CD4-positive, alpha-beta T cell treated with Interferon gamma for 1 hour (primary cell): ENCODE measurements at regions not wholly inside any gene's neighbourhood (a gene's known extent, or its start where the extent isn't known, plus 50 kb on each side); places are given as distances from the start of the nearest gene placed in this dataset.

ENCODE experiments used
- DNase-seq: peaks from one replicate; pipeline ENCODE4 v3.0.0-alpha.2; 2020

DNA sequence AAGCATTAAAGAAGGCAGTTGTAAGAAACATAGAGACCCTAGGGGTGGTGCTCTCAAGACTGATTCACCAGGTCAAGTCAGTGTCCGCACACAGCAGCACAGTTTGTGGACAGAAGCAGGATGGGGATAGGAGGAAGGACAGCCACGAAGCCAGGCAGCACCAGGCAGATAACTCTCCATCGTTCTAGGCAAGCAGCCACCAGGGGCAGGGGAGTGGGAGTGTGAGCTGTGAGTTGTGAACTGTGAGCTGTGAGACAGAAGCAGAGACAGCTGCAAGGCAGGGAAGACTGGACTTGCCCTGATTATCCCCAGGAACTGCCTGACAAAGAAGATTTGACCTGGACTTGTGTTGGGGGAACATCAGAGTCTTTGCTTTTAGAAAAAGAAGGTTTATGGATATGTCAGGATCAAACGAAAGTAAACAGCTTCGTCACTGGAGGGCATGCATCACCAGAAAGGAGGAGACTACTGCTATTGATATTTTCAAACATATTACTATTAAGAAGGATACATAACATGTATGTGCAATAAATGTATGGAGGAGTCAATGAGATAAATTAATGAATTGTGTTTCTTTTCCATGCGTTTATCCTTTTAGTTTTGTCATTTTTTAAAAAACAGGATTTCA, 286.1 kb downstream of the IRS2 start:
- no peak for DNase-seq

DNA sequence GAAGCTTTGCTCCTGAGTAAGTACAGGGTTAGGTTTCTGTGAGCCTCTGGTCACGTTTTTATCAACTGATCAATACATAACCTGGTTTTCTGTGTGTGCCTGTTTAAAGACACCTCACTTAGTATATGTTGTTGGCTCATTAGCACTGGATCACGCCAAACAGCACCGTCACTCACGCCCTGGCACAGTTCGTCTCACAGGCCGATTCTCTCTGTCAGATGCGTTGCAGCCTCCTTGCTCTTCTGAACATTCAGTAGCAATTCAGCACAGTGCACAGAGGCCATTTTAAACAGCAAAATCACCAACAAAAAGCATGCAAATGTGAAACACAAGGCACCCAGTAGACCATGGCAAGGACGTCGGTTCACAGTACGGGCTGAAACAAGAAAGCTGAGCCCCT, 288.5 kb downstream of the IRS2 start:
- no peak for DNase-seq

DNA sequence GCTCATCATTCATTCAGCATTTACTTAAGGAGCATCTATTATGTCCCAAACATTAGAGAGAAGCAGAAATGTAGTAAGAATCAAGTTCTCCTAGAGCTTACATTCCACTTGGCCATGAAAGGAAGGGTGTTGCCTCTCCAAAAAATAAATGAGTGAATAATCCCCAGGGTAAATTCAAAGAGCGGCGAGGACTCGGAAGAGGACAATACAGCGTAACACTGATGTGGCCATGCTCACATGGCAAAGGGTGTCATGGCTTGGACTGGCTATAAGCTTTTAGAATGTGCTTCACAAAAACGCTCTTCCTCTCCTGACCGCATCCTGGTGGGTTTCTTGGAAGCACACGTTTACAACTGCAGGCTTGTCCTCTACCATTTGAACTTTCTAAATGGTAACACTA, 290.2 kb downstream of the IRS2 start:
- no peak for DNase-seq

DNA sequence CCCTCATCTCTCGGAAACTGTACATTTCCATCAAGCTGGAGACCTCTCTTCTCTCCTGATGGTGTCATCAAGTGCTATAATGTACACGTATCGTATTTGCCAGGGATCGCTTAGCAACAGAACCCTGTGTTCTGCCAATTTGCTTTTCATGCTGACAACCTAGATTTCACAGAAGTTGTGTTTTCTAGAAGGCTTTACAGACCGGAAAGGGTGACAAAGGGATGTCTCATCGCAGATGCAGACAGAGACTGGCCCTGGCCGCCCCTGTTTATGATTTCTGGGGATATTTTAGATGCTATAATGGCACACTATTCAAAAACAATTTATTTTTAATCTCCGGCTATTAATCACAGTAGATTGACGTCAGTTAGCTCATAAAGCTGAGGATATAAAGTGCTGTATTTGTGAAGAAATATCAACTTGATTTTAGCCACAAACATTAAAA, 291.4 kb downstream of the IRS2 start:
- DNase-seq = no peak

DNA sequence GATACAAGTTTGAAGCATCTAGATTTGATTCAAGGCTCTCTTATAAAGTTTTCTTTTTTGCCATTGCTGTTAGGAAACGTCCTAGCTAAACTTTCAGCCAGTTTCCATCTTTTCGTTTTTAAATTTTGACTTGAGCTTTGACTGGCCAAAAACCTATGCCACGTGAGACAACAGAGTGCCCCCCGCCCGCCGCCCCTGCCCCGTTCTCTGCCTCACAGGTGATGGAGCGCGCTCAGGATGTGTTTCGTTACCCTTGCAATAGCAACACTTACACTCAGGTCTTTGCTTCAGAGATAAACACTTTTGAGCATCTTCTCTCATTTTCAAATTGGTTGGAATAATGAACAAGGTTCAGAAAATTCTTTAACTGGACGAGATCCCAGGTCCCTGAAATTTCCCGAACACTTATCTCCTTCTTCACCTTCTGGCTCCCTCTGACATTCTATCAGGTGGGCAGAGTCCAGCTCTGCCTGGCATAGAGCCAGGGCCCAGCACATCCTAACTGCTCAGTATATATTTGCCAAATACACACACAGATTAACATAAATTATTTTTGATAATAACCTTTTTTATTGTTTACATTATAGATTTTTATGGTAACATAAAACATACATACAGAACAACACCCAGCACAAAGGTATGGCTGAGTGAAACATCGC, 301.1 kb downstream of the IRS2 start:
- no peak for DNase-seq

DNA sequence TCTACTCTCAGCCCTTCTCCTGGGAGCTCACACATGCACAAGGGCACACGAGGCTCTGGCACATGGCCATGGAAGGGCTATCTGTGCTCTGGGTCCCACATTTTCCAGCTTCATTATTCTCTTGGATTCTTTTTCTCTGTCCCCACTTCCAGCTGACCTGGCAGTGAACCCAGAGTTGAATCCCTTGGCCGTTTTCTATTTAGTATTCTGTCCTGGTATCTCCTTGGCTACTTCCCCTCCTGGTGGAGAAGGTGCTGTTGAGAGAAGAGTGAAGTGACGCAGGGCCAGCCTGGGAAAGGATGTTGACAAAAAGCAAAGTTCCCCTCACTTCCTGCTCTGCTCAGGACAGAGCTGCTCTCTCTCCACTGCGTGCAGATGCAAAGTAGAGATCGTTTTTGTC, 303.1 kb downstream of the IRS2 start:
- no peak for DNase-seq

DNA sequence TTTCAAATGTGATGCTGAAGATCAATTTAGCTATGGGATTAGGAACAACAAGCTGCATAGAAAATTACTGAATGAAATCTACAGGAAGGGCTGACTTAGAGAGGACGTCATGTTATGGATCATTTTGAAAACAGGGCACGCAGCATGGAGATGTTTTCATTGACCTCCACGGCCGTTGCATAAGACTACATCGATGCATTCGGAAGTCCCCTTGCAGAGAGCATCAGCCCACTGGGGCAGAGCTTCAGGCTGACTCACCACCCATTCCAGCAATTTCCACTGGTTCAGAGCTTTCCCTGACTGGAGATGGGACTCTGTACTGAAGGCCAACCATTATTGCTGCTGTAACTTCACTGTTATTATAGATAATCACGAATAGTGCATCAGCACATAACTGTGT, 305.3 kb downstream of the IRS2 start:
- no peak for DNase-seq

DNA sequence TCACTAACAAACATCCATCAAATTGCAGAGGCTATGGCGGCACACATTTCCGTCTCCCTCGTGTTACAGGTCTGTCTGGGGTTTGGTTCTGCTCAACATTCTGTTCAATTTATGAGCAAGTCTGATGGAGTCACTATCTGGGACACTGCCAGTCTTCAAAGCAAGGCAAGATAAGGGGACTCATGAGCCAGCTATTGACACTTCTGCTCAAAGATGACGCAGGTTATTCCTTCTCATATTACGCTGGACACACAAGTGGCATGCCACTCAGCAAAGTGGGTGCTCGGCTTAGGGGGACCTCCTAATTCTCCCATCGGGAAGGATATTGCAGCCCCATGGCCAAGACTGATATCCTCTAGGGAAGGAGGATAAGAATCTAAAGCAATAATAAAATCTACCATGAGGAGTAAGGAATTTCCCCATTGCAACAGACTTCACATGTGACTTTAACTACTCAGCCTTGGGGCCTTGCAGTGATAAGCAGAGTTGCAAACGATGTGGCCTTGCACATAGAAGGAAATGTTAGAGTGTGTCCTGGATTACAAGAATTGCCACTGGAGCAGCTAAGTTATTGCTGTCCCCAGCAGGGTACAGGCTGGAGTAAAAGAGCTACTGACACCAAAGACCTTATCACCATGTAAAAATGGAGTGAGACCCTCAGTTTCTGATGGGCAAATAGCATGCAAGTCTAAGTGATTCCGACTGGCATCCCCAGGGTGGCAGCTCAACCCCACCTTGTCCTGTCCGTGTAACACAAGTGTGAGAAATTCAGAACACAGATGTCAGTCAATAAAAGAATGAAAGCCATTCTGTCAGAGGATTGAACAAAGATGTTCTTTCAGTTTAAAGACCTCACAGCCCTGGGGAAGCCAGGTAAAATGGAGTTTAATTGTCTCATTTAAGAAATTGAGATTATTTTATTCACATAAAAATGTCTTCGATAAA, 306.1 kb downstream of the IRS2 start:
- DNase-seq = no peak

DNA sequence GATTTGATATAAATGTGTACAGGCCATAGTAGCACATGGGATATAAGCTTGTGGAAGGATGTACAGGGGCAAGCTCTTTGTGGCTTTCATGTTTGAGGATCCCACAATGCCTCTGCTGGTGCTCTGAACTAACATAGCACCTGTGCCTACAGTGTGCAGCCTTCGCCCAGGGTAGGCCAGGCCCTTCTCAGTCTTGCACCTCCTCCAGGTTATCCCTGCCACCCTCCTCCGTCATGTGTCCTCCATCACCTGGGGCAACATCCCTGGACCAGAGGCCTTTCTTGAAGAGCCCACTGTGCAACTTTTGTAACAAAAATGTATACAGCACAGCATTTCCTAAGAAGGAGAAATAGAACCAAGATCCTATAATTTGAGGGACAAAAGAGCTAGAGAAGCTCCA, 306.8 kb downstream of the IRS2 start:
- DNase-seq = no peak

DNA sequence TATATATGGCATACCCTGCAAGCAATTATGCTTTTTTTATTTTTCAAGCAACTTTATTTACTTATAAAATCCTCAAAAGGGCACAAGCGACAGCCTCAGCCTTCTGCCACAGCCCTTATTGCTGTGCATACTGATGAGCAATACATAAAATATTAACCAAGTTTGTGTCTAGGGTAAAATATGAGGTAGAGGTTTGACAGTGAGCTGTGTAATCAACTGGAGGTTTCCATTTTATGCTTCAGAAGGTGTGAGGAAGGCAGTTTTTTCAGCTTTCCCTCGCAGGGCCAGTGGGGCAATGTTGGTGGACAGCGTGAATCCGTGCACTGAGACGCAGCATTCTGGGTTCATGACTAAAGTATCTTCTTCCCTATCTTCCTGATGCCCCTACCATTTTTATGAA, 310.4 kb downstream of the IRS2 start:
- no peak for DNase-seq

DNA sequence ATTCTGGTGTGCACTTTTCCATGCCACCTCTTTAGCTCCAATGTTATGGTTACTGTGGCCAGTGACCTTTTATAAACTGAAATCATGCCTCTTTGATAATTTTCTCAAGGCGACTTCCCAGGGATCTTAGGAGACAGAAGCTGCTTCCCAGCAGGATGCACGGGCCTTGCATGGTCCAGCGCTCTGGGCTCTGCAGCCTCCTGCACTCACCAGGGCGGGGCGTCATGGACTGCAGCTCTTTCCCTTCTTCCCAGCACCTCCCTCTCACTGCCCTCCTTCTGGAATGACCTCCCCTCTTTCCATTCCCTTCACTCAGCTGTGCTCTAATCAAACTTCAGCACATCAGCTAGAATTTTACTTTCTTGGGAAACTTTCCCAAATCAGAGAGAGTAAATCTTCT, 318.3 kb downstream of the IRS2 start:
- no peak for DNase-seq

DNA sequence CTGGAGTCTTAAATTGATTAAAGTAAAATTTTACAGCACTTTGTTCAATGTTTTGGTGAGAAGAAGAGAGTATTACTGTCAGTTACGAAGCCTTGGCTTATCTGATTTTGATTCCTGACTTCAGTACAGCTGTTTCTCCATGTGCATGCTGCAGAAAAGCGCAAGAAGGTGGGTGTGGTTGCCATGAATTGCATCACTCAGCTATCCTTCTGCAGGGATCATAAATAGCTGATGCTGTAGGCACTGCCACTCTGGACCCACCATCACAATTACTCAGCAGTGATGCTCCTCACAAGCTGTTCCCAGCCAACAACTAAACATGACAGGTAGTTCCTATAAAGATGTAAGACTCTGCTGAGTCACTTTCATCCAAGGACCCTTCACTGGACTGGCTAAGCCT, 321.2 kb downstream of the IRS2 start:
- DNase-seq = no peak

DNA sequence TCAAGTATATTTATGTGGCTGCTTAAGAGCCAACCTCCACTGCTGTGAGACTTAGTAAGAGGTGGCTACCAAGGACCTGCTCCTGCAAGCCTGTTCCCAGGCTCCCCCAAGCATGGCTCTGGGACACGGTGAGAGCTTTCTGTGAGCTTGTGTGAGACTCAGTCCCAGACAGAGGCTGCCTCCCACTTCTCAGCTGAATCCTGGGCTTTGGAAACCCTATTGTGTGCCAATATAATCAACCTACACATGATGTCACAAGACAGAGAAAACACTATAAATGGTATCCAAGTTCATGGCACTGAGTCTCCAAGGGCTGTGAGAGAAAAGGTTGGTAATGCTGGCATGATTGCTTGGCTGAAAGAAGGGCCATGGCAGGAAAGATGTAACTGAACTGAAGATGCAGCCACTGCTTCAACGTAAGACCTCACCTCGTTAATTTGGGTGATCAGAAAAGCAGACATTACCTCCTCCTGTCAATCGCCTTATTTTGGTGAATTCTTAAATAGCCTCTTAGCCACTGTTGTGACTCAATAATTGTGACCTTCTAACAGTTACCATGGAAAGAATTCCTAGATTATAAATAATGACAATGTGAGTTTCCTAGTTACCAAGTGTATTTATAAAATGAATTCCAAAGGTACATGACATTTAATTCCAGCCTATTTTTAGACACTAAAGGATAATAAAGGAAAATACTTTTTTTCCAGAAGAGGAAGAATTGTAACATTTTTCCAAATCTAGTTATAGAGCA, 332.0 kb downstream of the IRS2 start:
- DNase-seq = no peak

DNA sequence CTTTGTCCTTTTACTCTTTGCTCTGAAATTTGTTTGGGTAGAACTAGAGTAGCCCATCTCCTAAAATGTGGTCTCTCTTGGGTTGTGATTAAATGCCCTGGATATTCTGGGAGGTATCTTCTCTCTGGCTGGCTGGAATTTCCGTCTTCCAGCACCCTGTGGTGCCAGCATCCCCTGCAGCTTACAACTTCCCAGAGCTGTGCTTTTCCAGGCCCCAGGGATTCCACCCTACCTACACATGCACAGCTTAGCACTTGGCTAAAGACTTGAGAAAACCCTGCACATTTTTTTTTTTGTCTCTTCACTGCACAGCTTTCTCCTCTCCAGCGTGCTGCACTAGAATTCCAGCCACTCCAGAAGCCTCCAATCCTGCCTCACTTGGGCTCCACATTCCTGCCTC, 334.7 kb downstream of the IRS2 start:
- no peak for DNase-seq

DNA sequence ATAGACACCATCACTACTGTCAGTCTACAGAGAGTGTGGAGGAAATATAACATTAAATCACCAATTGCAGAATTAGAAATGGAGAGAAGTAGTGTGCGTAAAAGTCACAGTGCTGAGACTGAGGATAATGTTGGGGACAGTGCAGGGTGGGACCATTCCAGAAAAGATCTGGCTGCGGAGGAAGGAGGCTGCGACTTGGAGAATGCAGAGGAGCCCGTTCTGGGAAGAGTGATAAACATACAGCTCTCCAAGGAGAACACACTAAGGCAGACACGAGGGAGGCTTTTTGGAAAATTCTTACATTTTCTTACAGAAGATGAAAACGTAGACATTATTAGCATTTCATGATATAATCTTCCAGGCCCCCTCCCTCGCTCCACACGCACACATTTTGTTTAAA, 337.8 kb downstream of the IRS2 start:
- DNase-seq = no peak

DNA sequence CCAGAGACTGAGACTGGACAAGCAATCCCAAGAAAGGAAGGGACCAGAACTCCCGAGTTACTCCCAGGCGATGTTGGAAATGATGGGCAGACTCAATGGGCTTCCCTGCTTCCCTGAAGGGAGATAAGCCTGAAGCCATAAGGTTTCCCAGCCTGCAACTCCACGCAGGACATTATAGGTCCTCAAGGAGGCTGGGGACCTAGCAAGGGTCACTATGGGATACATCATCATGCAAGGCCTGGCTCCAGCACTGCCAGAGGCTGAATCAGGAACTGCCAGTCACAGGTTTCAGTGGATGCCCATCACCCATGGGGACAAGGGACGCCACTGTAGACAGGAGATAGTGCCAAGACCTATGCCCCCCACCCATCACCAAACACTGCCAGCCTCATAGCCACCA, 338.7 kb downstream of the IRS2 start:
- DNase-seq = no peak

DNA sequence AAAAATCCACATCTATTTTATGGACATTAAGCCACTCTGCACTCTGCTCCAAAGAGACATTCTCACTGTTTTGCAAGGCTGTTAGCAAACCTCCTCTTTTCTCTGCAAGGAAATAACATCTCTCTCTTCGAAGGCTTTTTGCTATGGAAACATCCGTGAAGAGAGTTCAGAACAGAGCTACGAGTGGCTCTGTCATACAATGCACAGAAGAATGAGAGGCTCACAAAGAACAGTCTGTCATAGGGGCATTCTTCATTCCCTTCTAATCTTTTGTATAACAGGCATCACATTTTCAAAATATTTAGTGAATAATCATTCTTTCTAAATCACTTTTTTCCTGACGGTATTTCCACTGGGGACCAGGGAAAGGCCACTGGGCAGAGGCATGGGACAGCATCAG, 346.1 kb downstream of the IRS2 start:
- no peak for DNase-seq

DNA sequence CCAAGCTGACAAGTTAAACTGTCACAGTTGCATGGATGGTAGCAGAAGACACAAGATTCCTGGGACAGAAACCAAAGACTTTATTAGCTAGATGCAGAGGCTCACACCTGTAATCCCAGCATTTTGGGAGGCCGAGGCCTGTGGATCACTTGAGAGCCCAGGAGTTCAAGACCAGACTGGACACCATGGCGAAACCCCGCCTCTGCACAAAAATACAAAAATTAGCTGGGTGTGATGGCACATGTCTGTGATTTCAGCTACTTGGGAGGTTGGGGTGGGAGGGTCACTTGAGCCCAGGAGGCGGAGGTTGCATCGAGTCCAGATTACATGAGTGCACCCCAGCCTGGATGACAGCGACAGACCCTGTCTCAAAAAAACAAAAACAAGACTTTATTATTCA, 346.6 kb downstream of the IRS2 start:
- no peak for DNase-seq

DNA sequence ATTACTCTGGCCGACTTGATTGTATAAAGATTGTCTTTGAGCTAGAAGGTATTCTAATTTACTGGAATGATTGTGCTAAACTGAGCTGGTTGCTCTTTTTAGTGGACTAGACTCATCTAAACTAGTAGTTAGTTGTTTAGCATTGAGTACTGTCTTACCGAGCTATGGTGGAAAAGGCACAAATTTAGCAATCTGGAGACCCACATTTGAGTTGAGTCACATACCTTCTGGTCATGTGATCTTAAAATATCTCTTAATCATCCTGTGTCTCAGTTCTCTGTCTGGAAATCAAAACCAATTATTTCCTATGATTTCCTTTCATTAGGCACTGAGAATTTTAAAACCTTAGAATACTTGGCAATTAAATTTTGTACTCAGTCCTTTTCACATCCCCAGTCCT, 349.5 kb downstream of the IRS2 start:
- no peak for DNase-seq

DNA sequence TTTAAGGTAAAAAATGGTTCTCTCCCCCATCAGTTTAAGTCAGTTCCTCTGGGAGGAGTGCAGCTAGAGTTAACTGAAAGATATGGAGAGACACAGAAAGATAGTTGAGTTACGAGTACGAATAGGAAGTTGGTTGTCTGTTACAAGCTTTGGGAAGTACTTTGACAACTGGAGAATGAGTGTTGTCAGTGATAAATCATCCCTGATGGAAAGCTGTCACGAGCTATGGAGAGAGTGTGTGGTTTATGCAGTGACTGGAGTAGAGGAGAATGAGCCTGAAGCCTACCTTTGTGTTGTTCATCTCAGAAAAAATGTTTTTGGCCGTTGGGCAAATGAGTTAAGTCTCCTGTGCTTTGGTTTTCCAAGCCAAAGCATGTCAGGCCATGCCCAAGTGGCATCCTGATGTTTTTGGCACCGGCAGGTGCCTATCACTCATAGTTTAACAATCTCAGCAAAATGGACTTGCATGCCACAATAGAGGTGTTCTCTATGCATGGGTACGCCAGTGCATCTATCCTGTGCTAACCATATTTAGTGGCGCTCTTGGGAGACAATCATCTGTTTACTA, 350.2 kb downstream of the IRS2 start:
- no peak for DNase-seq

DNA sequence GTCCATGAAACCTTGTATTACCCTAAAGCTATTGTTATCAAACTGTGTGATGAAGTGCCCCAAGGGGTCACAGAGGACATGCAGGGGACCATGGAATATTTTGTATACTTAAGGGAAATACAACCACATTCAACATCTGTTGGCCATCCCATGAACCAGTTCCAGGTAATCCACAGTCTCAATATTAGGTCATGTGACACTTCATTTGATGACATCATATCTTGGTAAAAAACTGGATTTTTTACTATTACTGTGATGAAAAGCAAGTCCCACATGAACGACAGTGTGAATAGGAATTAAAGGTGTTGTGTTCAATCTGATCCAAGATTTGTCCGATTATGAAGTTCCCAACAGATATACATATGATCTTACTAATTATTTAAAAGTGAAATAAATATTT, 355.2 kb downstream of the IRS2 start:
- DNase-seq = no peak

DNA sequence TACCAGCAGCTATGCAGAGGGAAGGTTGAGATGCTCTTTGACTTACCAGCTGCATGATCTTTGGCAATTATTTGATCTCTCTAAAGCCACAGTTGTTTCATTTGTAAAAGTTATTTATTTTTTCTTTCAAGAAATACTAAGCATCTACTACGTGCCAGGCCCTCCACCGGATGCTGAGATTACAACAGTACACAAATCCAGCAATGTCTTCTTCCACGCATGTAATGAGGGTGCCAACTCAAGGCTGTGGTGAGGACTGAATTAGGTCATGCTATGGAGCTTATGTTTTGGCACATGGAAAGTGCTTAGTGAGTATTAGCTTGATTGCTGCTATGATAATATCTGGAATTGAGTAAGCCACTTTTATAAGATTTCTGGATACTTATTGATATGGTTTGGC, 358.2 kb downstream of the IRS2 start:
- no peak for DNase-seq

DNA sequence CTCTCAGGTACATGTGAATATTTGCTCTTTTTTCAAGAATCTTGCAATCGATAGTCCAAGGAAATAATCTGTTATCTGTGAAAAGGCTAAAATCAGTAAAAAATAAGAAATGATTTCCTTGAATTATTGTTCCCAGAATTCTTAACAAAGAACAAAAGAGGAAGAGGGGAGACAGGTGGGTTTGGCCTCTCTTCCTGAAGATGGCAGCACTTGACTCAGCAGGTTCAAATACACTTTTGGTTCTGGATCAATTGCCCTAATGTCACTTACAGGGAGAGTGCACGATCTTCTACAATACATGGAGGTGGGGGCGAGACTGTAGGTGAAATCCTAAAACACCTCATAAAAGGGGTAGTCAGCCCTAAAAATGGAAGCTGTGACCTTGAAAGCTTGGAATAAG, 358.7 kb downstream of the IRS2 start:
- no peak for DNase-seq
